Naive B cell (primary cell): ENCODE measurements at regions not wholly inside any gene's neighbourhood (a gene's known extent, or its start where the extent isn't known, plus 50 kb on each side); places are given as distances from the start of the nearest gene placed in this dataset.
A peak's percentile ranks its signal among the peaks of the same experiment; 100 is the strongest.

Experiments used
- ATAC-seq, 2 donors: fragments of 150-1000 bp; cut with Tn5 transposase; 2 replicates each; pipeline ENCODE4 v1.10.0; 2021; ENCODE audit warnings: low read depth in 2 of 2, mild to moderate bottlenecking in 2 of 2, moderate library complexity in 2 of 2
- DNase-seq: peaks from one replicate; pipeline ENCODE4 v3.0.0; 2022
- H3K27ac Mint-ChIP-seq, 6 donors: one replicate each; pipeline ENCODE4 v1.8.0; 2020 to 2022; ENCODE audit warnings: mild to moderate bottlenecking in 6 of 6, mixed read lengths in 6 of 6, moderate library complexity in 5 of 6, inconsistent platforms in 2 of 6
- H3K27me3 Mint-ChIP-seq, 3 donors: one replicate each; pipeline ENCODE4 v1.8.0; 2021 to 2022; ENCODE audit warnings: mixed read lengths in 3 of 3, mild to moderate bottlenecking in 1 of 3
- H3K36me3 Mint-ChIP-seq, 2 donors: one replicate each; pipeline ENCODE4 v1.8.0; 2020 to 2022; ENCODE audit warnings: mixed read lengths in 2 of 2, inconsistent platforms in 1 of 2, mild to moderate bottlenecking in 1 of 2
- H3K4me1 Mint-ChIP-seq, 3 donors: one replicate each; pipeline ENCODE4 v1.8.0; 2020 to 2022; ENCODE audit warnings: mixed read lengths in 3 of 3, inconsistent platforms in 1 of 3, mild to moderate bottlenecking in 1 of 3, moderate library complexity in 1 of 3
- H3K4me3 Mint-ChIP-seq, 8 donors: one replicate each; pipeline ENCODE4 v1.8.0; 2020 to 2022; ENCODE audit warnings: mild to moderate bottlenecking in 8 of 8, mixed read lengths in 8 of 8, moderate library complexity in 8 of 8, inconsistent platforms in 2 of 8
- H3K9me3 Mint-ChIP-seq, 7 donors: one replicate each; pipeline ENCODE4 v1.8.0; 2020 to 2022; ENCODE audit warnings: mixed read lengths in 7 of 7, mild to moderate bottlenecking in 5 of 7, inconsistent platforms in 2 of 7, moderate library complexity in 1 of 7

DNA sequence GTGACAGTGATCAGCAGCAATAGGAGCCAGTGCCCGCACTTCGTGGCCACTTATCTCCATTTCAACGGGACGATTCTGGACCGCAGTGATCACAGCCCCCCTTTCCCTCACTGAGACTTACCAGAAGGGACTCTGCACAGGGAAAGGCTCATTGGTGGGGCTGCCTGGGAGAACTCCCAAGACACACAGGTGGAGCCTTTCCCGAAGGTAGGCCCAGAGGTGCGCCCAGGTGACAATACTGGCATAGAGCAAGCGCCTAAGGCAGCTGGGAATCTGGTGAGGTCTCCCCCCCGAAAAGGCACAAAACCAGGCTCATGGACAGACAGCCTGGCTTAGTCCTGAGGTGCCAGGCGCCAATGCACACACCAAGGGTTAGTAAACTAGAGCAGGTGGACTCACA lies 318.9 kb downstream of the AJAP1 start:
- Mint-ChIP-seq H3K36me3 (no peaks in the 10 kb centered on the region), H3K4me3 (no peak overlapping the region), H3K9me3 (peaks cover 0 to 4% (median 0%) of the 10 kb centered on the region in 7 donors), H3K4me1 (no peaks in the 10 kb centered on the region), H3K27ac (no peak overlapping the region), H3K27me3 (no peaks in the 10 kb centered on the region)
- ATAC-seq (no peak), DNase-seq (no peak)

- DNase-seq: no peak
- H3K36me3 Mint-ChIP-seq: no peaks in the 10 kb centered on the region
- peaks cover 0 to 4% (median 0%) of the 10 kb centered on the region in 7 donors for H3K9me3 Mint-ChIP-seq
- H3K27me3 Mint-ChIP-seq: no peaks in the 10 kb centered on the region
- ATAC-seq: no peak
- no peak overlapping the region for H3K27ac Mint-ChIP-seq
- H3K4me1 Mint-ChIP-seq: no peaks in the 10 kb centered on the region
- no peak overlapping the region for H3K4me3 Mint-ChIP-seq
Measured at GRCh38 chr1:4972761-4973320, 318.4 kb downstream of the AJAP1 start.

GRCh38 chr1:4971666-4972065 lies 317.3 kb downstream of the AJAP1 start:
- Mint-ChIP-seq H3K27me3 (peaks cover 0 to 5% (median 0%) of the 10 kb centered on the region in 3 donors), H3K4me1 (no peaks in the 10 kb centered on the region), H3K4me3 (no peak overlapping the region), H3K27ac (no peak overlapping the region), H3K9me3 (peaks cover 0 to 4% (median 0%) of the 10 kb centered on the region in 7 donors), H3K36me3 (no peaks in the 10 kb centered on the region)
- DNase-seq (no peak), ATAC-seq (no peak)

DNA sequence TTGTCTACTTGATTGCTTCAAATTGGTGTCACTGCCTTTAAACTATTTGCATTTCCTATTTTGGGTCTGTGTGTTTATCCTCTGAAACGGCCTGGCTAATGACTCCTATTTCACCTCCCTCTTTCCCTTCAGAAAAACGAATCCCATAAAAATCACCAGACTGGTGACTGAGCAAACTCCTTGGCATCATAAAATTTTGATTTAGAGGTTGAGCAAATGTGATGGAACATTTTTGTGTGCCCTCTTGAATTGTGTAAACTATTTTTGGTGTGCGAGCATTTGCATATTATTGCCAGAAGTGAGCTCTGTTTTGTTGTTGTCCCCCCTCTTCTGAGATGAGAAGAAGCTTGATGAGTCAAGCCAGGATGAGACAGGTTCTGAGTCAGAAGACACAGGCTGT lies 316.1 kb downstream of the AJAP1 start:
- no peaks in the 10 kb centered on the region for H3K36me3 Mint-ChIP-seq
- H3K9me3 Mint-ChIP-seq: no peaks in the 10 kb centered on the region
- ATAC-seq (no peak), DNase-seq (no peak)
- no peaks in the 10 kb centered on the region for H3K4me1 Mint-ChIP-seq
- peaks cover 0 to 5% (median 0%) of the 10 kb centered on the region in 3 donors for H3K27me3 Mint-ChIP-seq
- H3K4me3 Mint-ChIP-seq: no peak overlapping the region
- H3K27ac Mint-ChIP-seq: no peak overlapping the region

- no peaks in the 10 kb centered on the region for H3K9me3 Mint-ChIP-seq
- no peak for ATAC-seq
- DNase-seq: no peak
Measured at GRCh38 chr1:4969556-4970129, 315.2 kb downstream of the AJAP1 start.

DNA sequence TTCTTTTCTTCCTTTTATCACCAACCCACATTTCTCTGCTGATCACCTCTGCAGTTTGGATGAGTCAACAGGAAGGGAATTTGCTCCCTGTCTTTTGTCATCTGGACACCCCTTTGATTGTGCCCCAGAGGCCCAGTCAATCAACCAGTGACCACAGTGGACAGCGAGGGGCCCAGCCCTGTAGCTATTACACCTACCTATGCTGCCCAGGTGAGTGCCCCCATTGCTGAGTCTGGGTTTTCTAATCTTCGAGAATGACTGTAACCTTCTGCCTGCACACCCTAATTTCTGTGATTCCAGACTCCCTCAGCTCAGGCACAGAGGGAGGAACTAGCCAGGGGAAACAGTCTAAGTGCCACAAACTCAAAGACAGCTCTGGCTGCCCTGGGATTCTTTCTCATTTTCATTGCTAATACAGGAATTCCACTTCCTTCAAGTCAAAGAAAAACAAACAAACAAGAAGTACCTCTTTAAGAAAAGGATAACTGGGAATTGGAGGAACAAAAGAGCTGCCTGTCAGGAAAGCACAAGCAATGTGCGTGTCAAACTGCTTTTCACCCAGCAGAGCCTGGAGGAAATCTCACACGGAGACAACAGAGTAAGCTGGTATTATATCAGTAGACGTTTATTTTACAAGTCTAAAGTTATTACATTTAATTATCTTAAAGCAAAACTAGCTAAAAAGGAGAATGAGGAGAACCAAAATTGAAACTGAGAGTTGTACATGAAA lies 311.1 kb downstream of the AJAP1 start:
- no peak for ATAC-seq
- H3K27ac Mint-ChIP-seq: no peak overlapping the region
- H3K4me3 Mint-ChIP-seq: no peak overlapping the region

More at GRCh38 chr1:4969556-4970129, 315.2 kb downstream of the AJAP1 start:
- H3K27me3 Mint-ChIP-seq: peaks cover 0 to 5% (median 0%) of the 10 kb centered on the region in 3 donors
- no peak overlapping the region for H3K4me3 Mint-ChIP-seq
- no peak overlapping the region for H3K27ac Mint-ChIP-seq
- no peaks in the 10 kb centered on the region for H3K36me3 Mint-ChIP-seq
- no peaks in the 10 kb centered on the region for H3K4me1 Mint-ChIP-seq

GRCh38 chr1:4964634-4965345 lies 310.4 kb downstream of the AJAP1 start:
- H3K9me3 Mint-ChIP-seq: peaks cover 0 to 3% (median 0%) of the 10 kb centered on the region in 7 donors
- DNase-seq: no peak
- no peak overlapping the region for H3K27ac Mint-ChIP-seq
- no peaks in the 10 kb centered on the region for H3K36me3 Mint-ChIP-seq
- H3K27me3 Mint-ChIP-seq: peaks cover 0 to 11% (median 5%) of the 10 kb centered on the region in 3 donors
- peak overlapping the region in 1 of 8 donors; percentile 47 for H3K4me3 Mint-ChIP-seq
- no peaks in the 10 kb centered on the region for H3K4me1 Mint-ChIP-seq
- ATAC-seq: no peak

More for the DNA sequence above, 311.1 kb downstream of the AJAP1 start:
- no peaks in the 10 kb centered on the region for H3K4me1 Mint-ChIP-seq
- peaks cover 0 to 3% (median 0%) of the 10 kb centered on the region in 7 donors for H3K9me3 Mint-ChIP-seq
- no peak for DNase-seq
- no peaks in the 10 kb centered on the region for H3K36me3 Mint-ChIP-seq
- H3K27me3 Mint-ChIP-seq: peaks cover 0 to 9% (median 5%) of the 10 kb centered on the region in 3 donors

- ATAC-seq (no peak), DNase-seq (no peak)
- no peak overlapping the region for H3K4me3 Mint-ChIP-seq
- no peaks in the 10 kb centered on the region for H3K36me3 Mint-ChIP-seq
- peaks cover 0 to 10% (median 0%) of the 10 kb centered on the region in 7 donors for H3K9me3 Mint-ChIP-seq
- peaks cover 0 to 17% (median 12%) of the 10 kb centered on the region in 3 donors for H3K27me3 Mint-ChIP-seq
- H3K27ac Mint-ChIP-seq: no peak overlapping the region
- no peaks in the 10 kb centered on the region for H3K4me1 Mint-ChIP-seq
Measured at GRCh38 chr1:4963251-4963650, 308.8 kb downstream of the AJAP1 start.

DNA sequence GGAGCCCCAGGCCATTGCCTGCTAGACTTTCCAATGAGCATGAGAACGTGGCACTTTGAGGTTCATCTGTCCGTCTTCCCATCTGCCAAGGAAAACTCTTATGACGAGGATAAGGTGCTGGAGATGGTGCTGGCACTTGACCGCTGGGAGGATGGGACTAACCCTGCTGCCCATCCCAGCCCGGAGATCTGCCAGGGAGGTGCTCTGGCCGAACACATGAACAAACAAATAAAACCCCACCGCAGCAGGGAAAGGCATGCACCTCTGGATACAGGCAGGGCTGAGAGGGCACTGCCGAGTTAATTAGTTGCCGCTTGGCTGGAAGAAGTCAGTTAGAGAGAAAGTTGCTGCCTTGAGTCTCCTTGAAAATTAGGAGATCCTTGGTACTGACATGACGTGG lies 308.4 kb downstream of the AJAP1 start:
- Mint-ChIP-seq H3K4me1 (no peaks in the 10 kb centered on the region), H3K27me3 (peaks cover 0 to 17% (median 12%) of the 10 kb centered on the region in 3 donors)
- no peak for DNase-seq

GRCh38 chr1:4961935-4962645 lies 307.7 kb downstream of the AJAP1 start:
- Mint-ChIP-seq H3K4me3 (peak overlapping the region in 1 of 8 donors; percentile 22), H3K27ac (no peak overlapping the region), H3K36me3 (no peaks in the 10 kb centered on the region), H3K9me3 (peaks cover 0 to 10% (median 0%) of the 10 kb centered on the region in 7 donors), H3K4me1 (no peaks in the 10 kb centered on the region), H3K27me3 (peaks cover 0 to 17% (median 9%) of the 10 kb centered on the region in 3 donors)
- DNase-seq: no peak
- no peak for ATAC-seq

More for the DNA sequence above, 308.4 kb downstream of the AJAP1 start:
- ATAC-seq: no peak
- peak overlapping the region in 1 of 6 donors; percentile 27 for H3K27ac Mint-ChIP-seq
- peaks cover 0 to 10% (median 0%) of the 10 kb centered on the region in 7 donors for H3K9me3 Mint-ChIP-seq
- H3K36me3 Mint-ChIP-seq: no peaks in the 10 kb centered on the region
- no peak overlapping the region for H3K4me3 Mint-ChIP-seq

DNA sequence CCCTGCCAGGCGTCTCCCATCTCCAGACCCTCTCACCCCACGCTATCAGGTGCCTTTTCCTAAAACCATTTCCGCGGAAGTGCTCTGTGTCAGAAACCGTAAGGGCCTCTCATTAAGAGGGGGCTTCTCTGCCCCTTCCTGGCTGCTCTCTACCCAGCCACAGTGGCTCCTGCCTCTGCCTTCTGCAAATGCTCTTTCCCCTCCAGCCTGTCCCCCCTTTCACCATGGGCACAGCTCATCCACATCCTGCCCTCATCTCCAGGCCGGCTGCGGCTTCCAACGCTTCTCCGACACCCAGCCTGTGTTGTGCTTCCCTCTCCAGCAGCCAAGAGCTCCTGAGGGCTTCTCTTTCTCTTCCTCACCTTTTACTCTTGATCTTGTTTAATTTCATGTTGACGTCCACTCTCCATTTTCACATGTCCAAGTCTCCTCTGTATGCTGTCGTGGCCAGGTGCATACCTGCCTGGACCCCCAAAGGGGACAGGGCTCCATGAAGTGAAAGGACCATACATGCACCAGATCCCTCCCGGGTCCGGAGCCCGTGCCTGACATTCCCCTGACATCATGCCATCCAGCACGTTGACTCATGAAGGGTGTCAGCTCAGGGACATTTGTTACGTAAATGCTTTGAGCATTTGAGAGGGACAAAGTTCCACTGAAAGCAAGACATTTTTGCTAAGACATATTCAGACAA lies 306.5 kb downstream of the AJAP1 start:
- DNase-seq (no peak), ATAC-seq (no peak)
- peaks cover 0 to 17% (median 7%) of the 10 kb centered on the region in 3 donors for H3K27me3 Mint-ChIP-seq
- H3K4me3 Mint-ChIP-seq: no peak overlapping the region
- H3K36me3 Mint-ChIP-seq: no peaks in the 10 kb centered on the region
- H3K4me1 Mint-ChIP-seq: no peaks in the 10 kb centered on the region
- H3K27ac Mint-ChIP-seq: peak overlapping the region in 1 of 6 donors; percentile 17
- peaks cover 0 to 14% (median 2%) of the 10 kb centered on the region in 7 donors for H3K9me3 Mint-ChIP-seq

DNA sequence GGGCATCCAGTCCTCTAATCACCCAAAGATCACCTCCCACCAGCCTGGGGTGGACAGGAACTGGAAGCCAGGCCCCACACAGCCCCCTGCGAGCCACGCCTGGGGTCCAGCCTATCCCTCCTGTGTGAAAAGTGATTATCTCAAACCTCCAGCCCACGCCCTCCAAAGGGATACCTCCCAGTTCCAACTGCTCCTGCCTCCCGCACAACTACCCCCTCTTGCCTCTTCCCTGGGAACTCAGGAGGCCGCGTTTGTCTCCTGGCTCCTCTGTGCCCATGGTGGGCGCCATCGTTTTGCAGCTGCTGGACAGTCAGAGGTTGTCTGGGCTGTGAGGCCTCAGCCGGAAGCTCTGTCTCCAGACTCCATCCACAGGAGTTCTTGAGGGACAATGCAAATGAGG lies 305.9 kb downstream of the AJAP1 start:
- ATAC-seq (no peak), DNase-seq (no peak)
- Mint-ChIP-seq H3K36me3 (no peaks in the 10 kb centered on the region), H3K27me3 (peaks cover 0 to 17% (median 7%) of the 10 kb centered on the region in 3 donors), H3K27ac (no peak overlapping the region), H3K9me3 (peaks cover 0 to 14% (median 2%) of the 10 kb centered on the region in 7 donors), H3K4me1 (no peaks in the 10 kb centered on the region), H3K4me3 (no peak overlapping the region)
